K562 (cell line): ENCODE measurements at regions not wholly inside any gene's neighbourhood (a gene's known extent, or its start where the extent isn't known, plus 50 kb on each side); places are given as distances from the start of the nearest gene placed in this dataset.

Experiments
- ATAC-seq: fragments of 200-7000 bp; cut with Tn5 transposase; 3 replicates; pipeline ENCODE4 v1.9.1; 2020; ENCODE audit warnings: moderate library complexity
- BruUV-seq: library from RNA; stranded (reverse); fragments of 400-500 nt; replicated peaks from 2 replicates; lab custom pipeline; 2021; lab: Mats Ljungman, UMichigan
- CTCF ChIA-PET: fragments of 300-600 bp; formaldehyde crosslinking; extraction: SDS; loops from one replicate; lab custom pipeline; 2021; ENCODE audit warnings: low intra/inter-chr PET ratio; lab: Yijun Ruan, JAX
- POLR2A ChIA-PET: fragments of 300-600, 350-650 bp; sonication (Branson Sonifier 250); formaldehyde crosslinking; extraction: SDS; loops from one replicate; lab custom pipeline; 2021; ENCODE audit warnings: antibody characterized with exemption, inconsistent platforms; lab: Yijun Ruan, JAX
- DNase-seq, 4 experiments: peaks; one replicate each; pipeline versions ENCODE4 v3.0.0 to v3.0.0-alpha.2; 2011 to 2018; ENCODE audit warnings: low spot score in 3 of 4, mixed read lengths in 3 of 4; ENCODE audit errors: extremely low read depth in 1 of 4
- FAIRE-seq: peaks from 2 replicates; lab custom pipeline; 2011; peaks lifted over from hg19 to GRCh38; lab: Jason Lieb, UNC
- H2AFZ ChIP-seq: 2 replicates; pipeline ENCODE4 v1.6.0; 2011; ENCODE audit warnings: low read depth, low read length, control low read depth, inconsistent platforms
- H3K27ac ChIP-seq: fragments of 200-600 bp; 3 replicates; pipeline ENCODE4 v1.8.0; 2011; ENCODE audit warnings: low read depth, mild to moderate bottlenecking, control low read depth, inconsistent platforms, low read length, moderate library complexity, mixed read lengths; ENCODE audit errors: extremely low read depth
- H3K27me3 ChIP-seq, 2 experiments: fragments of 300-600 bp in 1 of 2; 2 replicates in 1 of 2; 3 replicates in 1 of 2; pipeline versions ENCODE4 v1.6.0 to v1.8.0; 2011; ENCODE audit warnings: inconsistent platforms in 2 of 2, low read length in 2 of 2, mild to moderate bottlenecking in 1 of 2, mixed read lengths in 1 of 2, moderate library complexity in 1 of 2; ENCODE audit not compliant: control insufficient read depth in 2 of 2, insufficient read depth in 2 of 2
- H3K36me3 ChIP-seq: fragments of 300-600 bp; 3 replicates; pipeline ENCODE4 v1.8.0; 2011; ENCODE audit warnings: mild to moderate bottlenecking, low read length, inconsistent platforms; ENCODE audit not compliant: control insufficient read depth, insufficient read depth
- H3K4me1 ChIP-seq, 2 experiments: fragments of 200-600 bp in 1 of 2; replicated peaks in 1 of 2; 2 replicates in 1 of 2; 3 replicates in 1 of 2; pipeline versions ENCODE4 v1.5.1 to v1.8.0; 2011; ENCODE audit warnings: inconsistent platforms in 2 of 2, low read length in 2 of 2, mild to moderate bottlenecking in 1 of 2, mixed read lengths in 1 of 2, moderate library complexity in 1 of 2; ENCODE audit not compliant: control insufficient read depth in 2 of 2, insufficient read depth in 2 of 2
- H3K4me2 ChIP-seq: 2 replicates; pipeline ENCODE4 v1.6.1; 2011; ENCODE audit warnings: low read length, control low read depth, inconsistent platforms, mixed read lengths; ENCODE audit not compliant: insufficient read depth
- H3K4me3 ChIP-seq: fragments of 200-600 bp; sonication (generic), shearing (Covaris generic); 2 replicates; pipeline ENCODE4 v1.5.1; 2016; ENCODE audit warnings: control low read depth, inconsistent platforms
- H3K79me2 ChIP-seq: fragments of 200-600 bp; 3 replicates; pipeline ENCODE4 v1.8.0; 2011; ENCODE audit warnings: low read length, inconsistent platforms; ENCODE audit not compliant: control insufficient read depth, insufficient read depth
- H3K9ac ChIP-seq, 2 experiments: 2 replicates each; pipeline versions ENCODE4 v1.6.0 to v1.6.1; 2011; ENCODE audit warnings: low read depth in 2 of 2, low read length in 2 of 2, control low read depth in 1 of 2, inconsistent platforms in 1 of 2, mild to moderate bottlenecking in 1 of 2, mixed read lengths in 1 of 2; ENCODE audit not compliant: insufficient read depth in 1 of 2
- H3K9me1 ChIP-seq: one replicate; pipeline ENCODE4 v1.6.0; 2011; ENCODE audit warnings: inconsistent platforms, mild to moderate bottlenecking, low read length, moderate library complexity; ENCODE audit not compliant: control insufficient read depth, insufficient read depth
- H3K9me3 ChIP-seq: replicated peaks from 2 replicates; pipeline ENCODE4 v1.5.1; 2011; ENCODE audit warnings: low read depth, low read length, inconsistent platforms; ENCODE audit not compliant: control insufficient read depth, insufficient read depth
- H4K20me1 ChIP-seq: replicated peaks from 2 replicates; pipeline ENCODE4 v1.6.1; 2011; ENCODE audit warnings: low read length, inconsistent platforms, mixed read lengths; ENCODE audit not compliant: control insufficient read depth, insufficient read depth
- BMI1 ChIP-seq: fragments of 150-350 bp; IDR thresholded peaks from 2 replicates; pipeline ENCODE4 v1.6.1; 2014; ENCODE audit warnings: low read length
- BRF2 ChIP-seq: IDR thresholded peaks from 3 replicates; pipeline ENCODE4 v1.6.1; 2011; ENCODE audit warnings: borderline replicate concordance, mild to moderate bottlenecking; ENCODE audit not compliant: insufficient read length, insufficient read depth
- GABPB1 ChIP-seq: sonication (generic); formaldehyde crosslinking; IDR thresholded peaks from 2 replicates; pipeline ENCODE4 v1.8.0; 2022; ENCODE audit warnings: mild to moderate bottlenecking, missing genetic modification reagents
- HDAC6 ChIP-seq: IDR thresholded peaks from 2 replicates; pipeline ENCODE4 v1.6.1; 2012; ENCODE audit warnings: low read depth, mild to moderate bottlenecking, control low read depth, inconsistent platforms, low read length, moderate library complexity
- KLF6 ChIP-seq: fragments of 250-450 bp; sonication (Bioruptor Pico); IDR thresholded peaks from 2 replicates; pipeline ENCODE4 v1.4.0; 2020; ENCODE audit warnings: mild to moderate bottlenecking, moderate library complexity, borderline replicate concordance
- RNF219 ChIP-seq: fragments of 250-450 bp; sonication (Bioruptor Pico); IDR thresholded peaks from 2 replicates; pipeline ENCODE4 v1.5.0; 2022; ENCODE audit warnings: mild to moderate bottlenecking
- SAFB2 ChIP-seq: fragments of 200-400 bp; formaldehyde crosslinking; IDR thresholded peaks from 2 replicates; pipeline ENCODE4 v1.6.1; 2018; ENCODE audit warnings: borderline replicate concordance, low read length, low read depth, moderate library complexity; ENCODE audit not compliant: severe bottlenecking
- SAP30 ChIP-seq: fragments of 200-600 bp; sonication (generic); IDR thresholded peaks from 2 replicates; pipeline ENCODE4 v1.6.1; 2012; ENCODE audit warnings: borderline replicate concordance, low read depth, mild to moderate bottlenecking, moderate library complexity, low read length, control low read depth, inconsistent platforms; ENCODE audit not compliant: insufficient read depth, poor library complexity, severe bottlenecking
- SP1 ChIP-seq: sonication (generic); formaldehyde crosslinking; IDR thresholded peaks from 2 replicates; pipeline ENCODE4 v1.8.1; 2022; ENCODE audit warnings: mild to moderate bottlenecking, missing genetic modification reagents
- STAG1 ChIP-seq: sonication (generic); formaldehyde crosslinking; IDR thresholded peaks from 2 replicates; pipeline ENCODE4 v1.5.0; 2020; ENCODE audit warnings: missing genetic modification reagents, borderline replicate concordance
- YBX1 ChIP-seq: fragments of 450-650 bp; IDR thresholded peaks from 2 replicates; pipeline ENCODE4 v1.7.1; 2016; ENCODE audit warnings: mild to moderate bottlenecking
- ZKSCAN3 ChIP-seq: fragments of 250-450 bp; sonication (Bioruptor Pico); IDR thresholded peaks from 2 replicates; pipeline ENCODE4 v1.4.0; 2020
- WGBS: fragments of 100-300 bp; shearing (Covaris generic); methylation state at CpG from one replicate; pipeline ENCODE4 v1.1.6; 2016; ENCODE audit warnings: low coverage, mixed read lengths; ENCODE audit not compliant: insufficient coverage; ENCODE audit errors: missing lambda C conversion rate; 5-methylcytosine and 5-hydroxymethylcytosine counted together
- in situ Hi-C: fragments of 300-500 bp; cut with MboI; formaldehyde crosslinking; loops from 4 replicates; pipeline ENCODE4 v1.15.0; 2018; ENCODE audit warnings: inconsistent platforms, mixed read lengths
- intact Hi-C: fragments of 100-400 bp; cut with micrococcal nuclease; formaldehyde crosslinking; loops from 2 replicates; pipeline ENCODE4 v1.14.2; 2022

- FAIRE-seq (no peak), DNase-seq (no peak), ATAC-seq (no peak)
- in situ Hi-C loops (loop anchor here (10.0 kb wide), 1 partner anchor 324 kb away; no protein-coding TSS in a partner anchor), intact Hi-C loops (no loop called here)
- Histone ChIP-seq H3K4me1 (no peaks in the 10 kb centered on the region; a peak in 1 of 5 replicates), H3K4me2 (no peak overlapping the region), H3K79me2 (no peaks in the 10 kb centered on the region), H3K9ac (no peak overlapping the region), H3K9me1 (no peaks in the 10 kb centered on the region), H4K20me1 (no peaks in the 10 kb centered on the region), H3K27ac (no peak overlapping the region), H2AFZ (no peak overlapping the region), H3K4me3 (no peak overlapping the region), H3K9me3 (no peaks in the 10 kb centered on the region), H3K27me3 (no peaks in the 10 kb centered on the region), H3K36me3 (no peaks in the 10 kb centered on the region)
- WGBS, result 15% methylated on average over 1 of the region's 1 CpG
- no TSS peak for BruUV-seq
- CTCF ChIA-PET, result no interaction called here
- POLR2A ChIA-PET, result no interaction called here
- TF ChIP-seq ZKSCAN3 (CRISPR knock-in tag) (no peak), KLF6 (CRISPR knock-in tag) (no peak), SAFB2 (no peak)
These were observed 92.7 kb upstream of the DCD start for GRCh38 chr12:54740882-54741281.

GRCh38 chr12:54736549-54736948, 88.4 kb upstream of the DCD start:
- no peaks in the 10 kb centered on the region for H3K9me3 ChIP-seq
- FAIRE-seq, result no peak
- CTCF ChIA-PET, result no interaction called here
- BruUV-seq, result no TSS peak
- no peak overlapping the region for H3K4me2 ChIP-seq
- no peaks in the 10 kb centered on the region for H3K79me2 ChIP-seq
- DNase-seq, result no peak
- intact Hi-C loops (no loop called here), in situ Hi-C loops (no loop called here)
- no peak overlapping the region for H3K27ac ChIP-seq
- H2AFZ ChIP-seq, result no peak overlapping the region
- H3K27me3 ChIP-seq, result no peaks in the 10 kb centered on the region; a peak in 1 of 5 replicates
- no peaks in the 10 kb centered on the region for H4K20me1 ChIP-seq
- H3K36me3 ChIP-seq, result no peaks in the 10 kb centered on the region
- H3K4me1 ChIP-seq, result no peaks in the 10 kb centered on the region
- H3K9ac ChIP-seq, result no peak overlapping the region
- POLR2A ChIA-PET, result interaction anchor here (0.7 kb wide), 1 partner anchor 57 kb away, joined by 3 read pairs; no protein-coding TSS in a partner anchor
- ATAC-seq, result no peak
- WGBS, result 3% methylated on average over 2 of the region's 2 CpGs
- H3K4me3 ChIP-seq, result no peak overlapping the region
- no peaks in the 10 kb centered on the region for H3K9me1 ChIP-seq
- TF ChIP-seq STAG1 (no peak), YBX1 (no peak), RNF219 (CRISPR knock-in tag) (no peak), BMI1 (no peak), SP1 (CRISPR knock-in tag) (no peak), BRF2 (no peak), SAP30 (no peak), GABPB1 (CRISPR knock-in tag) (no peak), HDAC6 (no peak)
